HG03565 (cell line): ENCODE measurements at regions not wholly inside any gene's neighbourhood (a gene's known extent, or its start where the extent isn't known, plus 50 kb on each side); places are given as distances from the start of the nearest gene placed in this dataset.
"Not testable (repeated sequence)": the region's sequence is repeated elsewhere in the genome, so short reads cannot be mapped to it uniquely, and the experiment has no call there.

Source experiments
- ATAC-seq: cut with Tn5 transposase; IDR thresholded peaks from one replicate; pipeline ENCODE4 v1.9.1; 2021; ENCODE audit warnings: mild to moderate bottlenecking, moderate library complexity; ENCODE audit not compliant: unreplicated experiment

GRCh38 chr1:61028136-61028535 lies 54.2 kb upstream of the NFIA start:
- no peak for ATAC-seq

- not testable (repeated sequence) for ATAC-seq
Observed at GRCh38 chr1:61018068-61018467, 64.3 kb upstream of the NFIA start.

GRCh38 chr1:61017651-61018050 lies 64.7 kb upstream of the NFIA start:
- no peak for ATAC-seq

- no peak for ATAC-seq
Observed at GRCh38 chr1:61013946-61014667, 68.3 kb upstream of the NFIA start.

GRCh38 chr1:61013189-61013945 lies 69.0 kb upstream of the NFIA start:
- ATAC-seq, result no peak

- ATAC-seq, result no peak
Observed at GRCh38 chr1:61012341-61012761, 70.0 kb upstream of the NFIA start.

GRCh38 chr1:61011561-61012263 lies 70.6 kb upstream of the NFIA start:
- no peak for ATAC-seq

- ATAC-seq, result no peak
Observed at GRCh38 chr1:61007534-61008364, 74.6 kb upstream of the NFIA start.

GRCh38 chr1:61005614-61006580 lies 76.5 kb upstream of the NFIA start:
- no peak for ATAC-seq

GRCh38 chr1:61004262-61005003 lies 77.9 kb upstream of the NFIA start:
- no peak for ATAC-seq

GRCh38 chr1:61000327-61000726 lies 82.0 kb upstream of the NFIA start:
- no peak for ATAC-seq

- ATAC-seq, result no peak
Observed at GRCh38 chr1:60998786-60999185, 83.6 kb upstream of the NFIA start.

GRCh38 chr1:60994828-60995492 lies 87.4 kb upstream of the NFIA start:
- no peak for ATAC-seq

- ATAC-seq, result no peak
Observed at GRCh38 chr1:60994369-60994768, 88.0 kb upstream of the NFIA start.

GRCh38 chr1:60992165-60992564 lies 90.2 kb upstream of the NFIA start:
- ATAC-seq, result no peak

GRCh38 chr1:60990714-60991090 lies 91.7 kb upstream of the NFIA start:
- ATAC-seq, result no peak

GRCh38 chr1:60989749-60990713 lies 92.3 kb upstream of the NFIA start:
- no peak for ATAC-seq
